Caco-2 (cell line): ENCODE measurements at regions not wholly inside any gene's neighbourhood (a gene's known extent, or its start where the extent isn't known, plus 50 kb on each side); places are given as distances from the start of the nearest gene placed in this dataset.

Source experiments
- BruUV-seq: library from RNA; stranded (reverse); fragments of 400-500 nt; replicated peaks from 2 replicates; lab custom pipeline; 2021; lab: Mats Ljungman, UMichigan
- CTCF ChIA-PET: fragments of 300-600 bp; sonication (Branson Sonifier 250); formaldehyde crosslinking; loops from one replicate; lab custom pipeline; 2022; ENCODE audit warnings: antibody characterized with exemption; lab: Charles Lee
- POLR2A ChIA-PET: fragments of 300-600 bp; sonication (Branson Sonifier 250); formaldehyde crosslinking; loops from one replicate; lab custom pipeline; 2022; ENCODE audit warnings: antibody characterized with exemption; lab: Charles Lee
- DNase-seq, 2 experiments: peaks; one replicate each; pipeline versions ENCODE4 v3.0.0 to v3.0.0-alpha.2; 2020 to 2022
- H3K27me3 ChIP-seq: replicated peaks from 2 replicates; pipeline ENCODE4 v1.6.0; 2011; ENCODE audit warnings: low read length; ENCODE audit not compliant: control insufficient read depth, insufficient read depth
- H3K36me3 ChIP-seq: 2 replicates; pipeline ENCODE4 v1.5.1; 2011; ENCODE audit warnings: low read length; ENCODE audit not compliant: control insufficient read depth, insufficient read depth
- H3K4me1 ChIP-seq: fragments of 250-450 bp; sonication (Bioruptor Pico); 2 replicates; pipeline ENCODE4 v1.5.1; 2020; ENCODE audit warnings: mild to moderate bottlenecking
- H3K4me3 ChIP-seq: 2 replicates; pipeline ENCODE4 v1.5.1; 2011; ENCODE audit warnings: low read depth, mild to moderate bottlenecking, control low read depth, low read length
- H3K9me3 ChIP-seq: fragments of 250-450 bp; sonication (Bioruptor Pico); 2 replicates; pipeline ENCODE4 v1.5.1; 2020; ENCODE audit warnings: mild to moderate bottlenecking, moderate library complexity
- H3K27ac Mint-ChIP-seq: one replicate; pipeline ENCODE4 v1.8.0; 2022; ENCODE audit warnings: mixed read lengths; ENCODE audit not compliant: unreplicated experiment
- H3K27me3 Mint-ChIP-seq: one replicate; pipeline ENCODE4 v1.8.0; 2022; ENCODE audit warnings: mixed read lengths; ENCODE audit not compliant: insufficient read depth, unreplicated experiment
- H3K36me3 Mint-ChIP-seq: one replicate; pipeline ENCODE4 v1.8.0; 2022; ENCODE audit warnings: mild to moderate bottlenecking, mixed read lengths; ENCODE audit not compliant: insufficient read depth, unreplicated experiment
- H3K4me1 Mint-ChIP-seq: one replicate; pipeline ENCODE4 v1.8.0; 2022; ENCODE audit warnings: low read depth, mixed read lengths; ENCODE audit not compliant: unreplicated experiment
- H3K4me3 Mint-ChIP-seq: one replicate; pipeline ENCODE4 v1.8.0; 2022; ENCODE audit warnings: mild to moderate bottlenecking, moderate library complexity, mixed read lengths; ENCODE audit not compliant: unreplicated experiment
- H3K9me3 Mint-ChIP-seq: one replicate; pipeline ENCODE4 v1.8.0; 2022; ENCODE audit warnings: mixed read lengths; ENCODE audit not compliant: unreplicated experiment
- CTCF ChIP-seq, 2 experiments: fragments of 200-600 bp in 1 of 2; IDR thresholded peaks; 1 replicate in 1 of 2; 2 replicates in 1 of 2; pipeline versions ENCODE4 v1.5.1 to v1.8.0; 2011 to 2022; ENCODE audit warnings: antibody characterized with exemption in 1 of 2, control low read depth in 1 of 2, inconsistent platforms in 1 of 2, low read depth in 1 of 2, low read length in 1 of 2, mild to moderate bottlenecking in 1 of 2, moderate library complexity in 1 of 2; ENCODE audit not compliant: insufficient read depth in 1 of 2, severe bottlenecking in 1 of 2, unreplicated experiment in 1 of 2
- intact Hi-C: fragments of 100-400 bp; cut with micrococcal nuclease; formaldehyde crosslinking; loops from one replicate; pipeline ENCODE4 v1.10.0; 2022; ENCODE audit not compliant: unreplicated experiment

GRCh38 chr1:47579809-47580208, 142.0 kb downstream of the FOXD2 start:
- H3K36me3 ChIP-seq: no peaks in the 10 kb centered on the region
- no TSS peak for BruUV-seq
- peaks cover 5% of the 10 kb centered on the region for H3K27me3 Mint-ChIP-seq
- CTCF ChIA-PET: interaction anchor here (1.5 kb wide), 1 partner anchor 142 kb away, joined by 3 read pairs; the partner anchor contains the start of gene FOXD2
- POLR2A ChIA-PET: no interaction called here
- no peaks in the 10 kb centered on the region for H3K9me3 Mint-ChIP-seq
- no peaks in the 10 kb centered on the region for H3K9me3 ChIP-seq
- H3K4me3 Mint-ChIP-seq: no peak overlapping the region
- intact Hi-C loops: no loop called here
- H3K27me3 ChIP-seq: no peaks in the 10 kb centered on the region
- DNase-seq: no peak
- TF ChIP-seq CTCF (IDR thresholded peaks at IDR 0.05; ENCODE audit: insufficient read depth in 1 of 2, low read depth in 1 of 2, low read length in 1 of 2, severe bottlenecking in 1 of 2, unreplicated experiment in 1 of 2): no peak
- no peaks in the 10 kb centered on the region for H3K36me3 Mint-ChIP-seq
- H3K4me1 ChIP-seq: no peaks in the 10 kb centered on the region
- no peak overlapping the region for H3K27ac Mint-ChIP-seq
- no peak overlapping the region for H3K4me3 ChIP-seq
- H3K4me1 Mint-ChIP-seq: no peaks in the 10 kb centered on the region

GRCh38 chr1:47580451-47580995, 142.7 kb downstream of the FOXD2 start:
- TF ChIP-seq CTCF (IDR thresholded peaks at IDR 0.05; ENCODE audit: insufficient read depth in 1 of 2, low read depth in 1 of 2, low read length in 1 of 2, severe bottlenecking in 1 of 2, unreplicated experiment in 1 of 2): no peak
- no peak overlapping the region for H3K27ac Mint-ChIP-seq
- H3K9me3 Mint-ChIP-seq: no peaks in the 10 kb centered on the region
- H3K4me3 Mint-ChIP-seq: no peak overlapping the region
- Histone ChIP-seq H3K36me3 (no peaks in the 10 kb centered on the region), H3K4me1 (no peaks in the 10 kb centered on the region), H3K9me3 (no peaks in the 10 kb centered on the region), H3K27me3 (no peaks in the 10 kb centered on the region), H3K4me3 (no peak overlapping the region)
- H3K36me3 Mint-ChIP-seq: no peaks in the 10 kb centered on the region
- ChIA-PET POLR2A (no interaction called here), CTCF (interaction anchor here (1.5 kb wide), 1 partner anchor 143 kb away, joined by 3 read pairs; the partner anchor contains the start of gene FOXD2)
- peaks cover 10% of the 10 kb centered on the region for H3K27me3 Mint-ChIP-seq
- BruUV-seq: no TSS peak
- DNase-seq: no peak
- intact Hi-C loops: no loop called here
- H3K4me1 Mint-ChIP-seq: no peaks in the 10 kb centered on the region

- TF ChIP-seq CTCF (IDR thresholded peaks at IDR 0.05; ENCODE audit: insufficient read depth in 1 of 2, low read depth in 1 of 2, low read length in 1 of 2, severe bottlenecking in 1 of 2, unreplicated experiment in 1 of 2): no peak
- BruUV-seq: no TSS peak
- POLR2A ChIA-PET: no interaction called here
- intact Hi-C loops: no loop called here
- H3K4me3 Mint-ChIP-seq: no peak overlapping the region
- no peak for DNase-seq
- peaks cover 10% of the 10 kb centered on the region for H3K27me3 Mint-ChIP-seq
- H3K36me3 ChIP-seq: no peaks in the 10 kb centered on the region
- no peaks in the 10 kb centered on the region for H3K4me1 Mint-ChIP-seq
- H3K4me1 ChIP-seq: no peaks in the 10 kb centered on the region
- no peak overlapping the region for H3K4me3 ChIP-seq
- H3K27ac Mint-ChIP-seq: no peak overlapping the region
- CTCF ChIA-PET: no interaction called here
- H3K9me3 Mint-ChIP-seq: no peaks in the 10 kb centered on the region
- no peaks in the 10 kb centered on the region for H3K27me3 ChIP-seq
- H3K9me3 ChIP-seq: no peaks in the 10 kb centered on the region
- H3K36me3 Mint-ChIP-seq: no peaks in the 10 kb centered on the region
These were observed 145.2 kb downstream of the FOXD2 start for GRCh38 chr1:47582891-47583608.
